ENCODE measurements at regions not wholly inside any gene's neighbourhood (a gene's known extent, or its start where the extent isn't known, plus 50 kb on each side); places are given as distances from the start of the nearest gene placed in this dataset.
"Not testable (repeated sequence)": the region's sequence is repeated elsewhere in the genome, so short reads cannot be mapped to it uniquely, and the experiment has no call there.

- no peaks in the 10 kb centered on the region for H3K79me2 ChIP-seq (ENCODE audit: insufficient read depth, low read length)
These were observed 1156.0 kb downstream of the PCDH9 start for GRCh38 chr13:66074018-66074615.

DNA sequence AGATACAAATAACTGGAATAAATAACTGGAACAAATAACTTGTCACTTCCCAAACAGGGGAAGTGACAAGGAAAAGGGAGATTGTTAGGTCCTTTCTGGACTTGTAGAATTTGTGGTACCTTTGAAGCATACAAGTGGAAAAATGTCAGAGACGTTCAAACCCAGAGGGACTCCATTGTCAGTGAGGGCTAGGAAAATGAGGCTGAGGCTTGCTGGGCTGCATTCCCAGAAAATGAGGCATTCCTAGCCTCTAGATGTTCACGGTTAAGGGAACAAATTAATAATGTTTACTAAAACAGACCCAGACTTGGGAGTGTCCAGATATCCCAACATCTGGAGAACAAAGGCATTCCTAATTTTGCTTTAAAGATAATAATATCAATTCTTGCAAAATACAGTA lies 1158.0 kb downstream of the PCDH9 start:
- H3K4me1 ChIP-seq (ENCODE audit: insufficient read depth, low read length, poor library complexity, severe bottlenecking); H4K20me1 ChIP-seq (ENCODE audit: insufficient read depth, low read length, poor library complexity, severe bottlenecking); H3K27me3 ChIP-seq (ENCODE audit: insufficient read depth, low read length, poor library complexity, severe bottlenecking); H3K9me2 ChIP-seq (replicated peaks; ENCODE audit: low read depth, low read length); H3K9me3 ChIP-seq (ENCODE audit: insufficient read depth, low read depth, low read length); H3K4me3 ChIP-seq (ENCODE audit: low read length, poor library complexity, severe bottlenecking); H3K79me2 ChIP-seq (ENCODE audit: insufficient read depth, low read length); H3K9ac ChIP-seq (ENCODE audit: low read depth, low read length, poor library complexity, severe bottlenecking); H3F3A ChIP-seq (ENCODE audit: low read depth); H2AFZ ChIP-seq (ENCODE audit: low read length); H3K4me2 ChIP-seq (ENCODE audit: low read depth, low read length, poor library complexity, severe bottlenecking); H3K36me3 ChIP-seq (ENCODE audit: insufficient read depth, low read length): not testable (repeated sequence)

More at GRCh38 chr13:66074018-66074615, 1156.0 kb downstream of the PCDH9 start:
- H3K36me3 ChIP-seq (ENCODE audit: insufficient read depth, low read length) = no peaks in the 10 kb centered on the region
- no peak overlapping the region for H2AFZ ChIP-seq (ENCODE audit: low read length)
- no peaks in the 10 kb centered on the region for H3F3A ChIP-seq (ENCODE audit: low read depth)
- no peak for TF ChIP-seq CTCF (conservative IDR thresholded peaks at IDR 0.05; ENCODE audit: low read length)
- no peak for TF ChIP-seq EZH2phosphoT487 (IDR thresholded peaks at IDR 0.05; ENCODE audit: borderline replicate concordance)
- no peaks in the 10 kb centered on the region for H4K20me1 ChIP-seq (ENCODE audit: insufficient read depth, low read length, poor library complexity, severe bottlenecking)
- H3K9me2 ChIP-seq (replicated peaks; ENCODE audit: low read depth, low read length) = no peaks in the 10 kb centered on the region
- H3K27me3 ChIP-seq (ENCODE audit: insufficient read depth, low read length, poor library complexity, severe bottlenecking) = no peaks in the 10 kb centered on the region
- H3K4me2 ChIP-seq (ENCODE audit: low read depth, low read length, poor library complexity, severe bottlenecking) = no peak overlapping the region
- no peaks in the 10 kb centered on the region for H3K9me3 ChIP-seq (ENCODE audit: insufficient read depth, low read depth, low read length)
- H3K9ac ChIP-seq (ENCODE audit: low read depth, low read length, poor library complexity, severe bottlenecking) = no peak overlapping the region
- no peak overlapping the region for H3K4me3 ChIP-seq (ENCODE audit: low read length, poor library complexity, severe bottlenecking)
- H3K4me1 ChIP-seq (ENCODE audit: insufficient read depth, low read length, poor library complexity, severe bottlenecking) = no peaks in the 10 kb centered on the region

DNA sequence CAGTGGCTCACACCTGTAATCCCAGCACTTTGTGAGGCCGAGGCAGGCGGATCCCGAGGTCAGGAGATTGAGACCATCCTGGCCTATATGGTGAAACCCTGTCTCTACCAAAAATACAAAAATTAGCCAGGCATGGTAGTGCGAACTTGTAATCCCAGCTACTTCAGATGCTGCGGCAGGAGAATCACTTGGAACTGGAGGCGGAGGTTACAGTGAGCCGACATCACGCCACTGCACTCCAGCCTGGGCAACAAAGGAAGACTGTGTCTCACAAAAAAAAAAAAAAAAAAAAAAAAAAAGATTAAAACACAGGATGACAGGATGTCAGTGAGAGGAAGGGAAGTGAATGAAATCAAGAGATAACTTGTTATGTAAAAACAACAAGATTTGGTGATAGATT lies 1158.5 kb downstream of the PCDH9 start:
- H3K4me3 ChIP-seq (ENCODE audit: low read length, poor library complexity, severe bottlenecking) = no peak overlapping the region
- no peak overlapping the region for H3K9ac ChIP-seq (ENCODE audit: low read depth, low read length, poor library complexity, severe bottlenecking)
- no peaks in the 10 kb centered on the region for H3K79me2 ChIP-seq (ENCODE audit: insufficient read depth, low read length)
- no peaks in the 10 kb centered on the region for H3K27me3 ChIP-seq (ENCODE audit: insufficient read depth, low read length, poor library complexity, severe bottlenecking)
- H3F3A ChIP-seq (ENCODE audit: low read depth) = no peaks in the 10 kb centered on the region
- no peaks in the 10 kb centered on the region for H3K9me2 ChIP-seq (replicated peaks; ENCODE audit: low read depth, low read length)
- no peaks in the 10 kb centered on the region for H4K20me1 ChIP-seq (ENCODE audit: insufficient read depth, low read length, poor library complexity, severe bottlenecking)
- no peaks in the 10 kb centered on the region for H3K4me1 ChIP-seq (ENCODE audit: insufficient read depth, low read length, poor library complexity, severe bottlenecking)
- H3K9me3 ChIP-seq (ENCODE audit: insufficient read depth, low read depth, low read length) = no peaks in the 10 kb centered on the region
- no peak for TF ChIP-seq CTCF (conservative IDR thresholded peaks at IDR 0.05; ENCODE audit: low read length)
- TF ChIP-seq EZH2phosphoT487 (IDR thresholded peaks at IDR 0.05; ENCODE audit: borderline replicate concordance) = no peak
- H3K4me2 ChIP-seq (ENCODE audit: low read depth, low read length, poor library complexity, severe bottlenecking) = no peak overlapping the region
- H3K36me3 ChIP-seq (ENCODE audit: insufficient read depth, low read length) = no peaks in the 10 kb centered on the region
- H2AFZ ChIP-seq (ENCODE audit: low read length) = no peak overlapping the region

GRCh38 chr13:66071029-66071428 lies 1159.1 kb downstream of the PCDH9 start:
- Histone ChIP-seq H2AFZ (ENCODE audit: low read length) (no peak overlapping the region), H3K27me3 (ENCODE audit: insufficient read depth, low read length, poor library complexity, severe bottlenecking) (no peaks in the 10 kb centered on the region), H3K9me2 (replicated peaks; ENCODE audit: low read depth, low read length) (no peaks in the 10 kb centered on the region), H3K9me3 (ENCODE audit: insufficient read depth, low read depth, low read length) (no peaks in the 10 kb centered on the region), H3K4me3 (ENCODE audit: low read length, poor library complexity, severe bottlenecking) (no peak overlapping the region), H3K9ac (ENCODE audit: low read depth, low read length, poor library complexity, severe bottlenecking) (no peak overlapping the region), H3K4me2 (ENCODE audit: low read depth, low read length, poor library complexity, severe bottlenecking) (no peak overlapping the region), H3F3A (ENCODE audit: low read depth) (no peaks in the 10 kb centered on the region), H3K79me2 (ENCODE audit: insufficient read depth, low read length) (no peaks in the 10 kb centered on the region), H3K36me3 (ENCODE audit: insufficient read depth, low read length) (no peaks in the 10 kb centered on the region), H4K20me1 (ENCODE audit: insufficient read depth, low read length, poor library complexity, severe bottlenecking) (no peaks in the 10 kb centered on the region), H3K4me1 (ENCODE audit: insufficient read depth, low read length, poor library complexity, severe bottlenecking) (no peaks in the 10 kb centered on the region)
- no peak for TF ChIP-seq CTCF (conservative IDR thresholded peaks at IDR 0.05; ENCODE audit: low read length)
- no peak for TF ChIP-seq EZH2phosphoT487 (IDR thresholded peaks at IDR 0.05; ENCODE audit: borderline replicate concordance)

Data from Loucy (cell line).